CD4-positive, CD25-positive, alpha-beta regulatory T cell (primary cell): ENCODE measurements at regions not wholly inside any gene's neighbourhood (a gene's known extent, or its start where the extent isn't known, plus 50 kb on each side); places are given as distances from the start of the nearest gene placed in this dataset.
A peak's percentile ranks its signal among the peaks of the same experiment; 100 is the strongest.

Experiments used
- ATAC-seq, 2 donors: fragments of 150-1000 bp; cut with Tn5 transposase; one replicate each; pipeline ENCODE4 v1.10.0; 2021; ENCODE audit warnings: low read depth in 2 of 2, moderate number of reproducible peaks in 2 of 2, moderate library complexity in 1 of 2
- DNase-seq, 3 donors: peaks; one replicate each; pipeline versions ENCODE4 v3.0.0 to v3.0.0-alpha.2; 2012 to 2022; ENCODE audit warnings: mixed read lengths in 1 of 3
- H3K27ac ChIP-seq: one replicate; pipeline ENCODE4 v1.7.0; 2013; ENCODE audit warnings: mild to moderate bottlenecking, low read length; ENCODE audit not compliant: insufficient read depth, poor library complexity, severe bottlenecking
- H3K27me3 ChIP-seq: one replicate; pipeline ENCODE4 v1.7.0; 2013; ENCODE audit warnings: low read length; ENCODE audit not compliant: control insufficient read depth, insufficient read depth
- H3K36me3 ChIP-seq: one replicate; pipeline ENCODE4 v1.7.0; 2013; ENCODE audit warnings: mild to moderate bottlenecking, low read length, moderate library complexity; ENCODE audit not compliant: control insufficient read depth, insufficient read depth
- H3K4me1 ChIP-seq: 2 replicates; pipeline ENCODE4 v1.7.0; 2013; ENCODE audit warnings: mild to moderate bottlenecking, low read length; ENCODE audit not compliant: insufficient read depth, control insufficient read depth, poor library complexity, severe bottlenecking
- H3K4me3 ChIP-seq: one replicate; pipeline ENCODE4 v1.7.0; 2013; ENCODE audit warnings: low read depth, mild to moderate bottlenecking, low read length, moderate library complexity
- H3K9me3 ChIP-seq, 2 experiments: 1 replicate in 1 of 2; 2 replicates in 1 of 2; pipeline ENCODE4 v1.7.0; 2013; ENCODE audit warnings: low read length in 2 of 2, mild to moderate bottlenecking in 1 of 2, moderate library complexity in 1 of 2; ENCODE audit not compliant: control insufficient read depth in 2 of 2
- H3K27ac Mint-ChIP-seq, 3 donors: one replicate each; pipeline ENCODE4 v1.8.0; 2020 to 2022; ENCODE audit warnings: mild to moderate bottlenecking in 3 of 3, mixed read lengths in 3 of 3, moderate library complexity in 2 of 3
- H3K27me3 Mint-ChIP-seq: one replicate; pipeline ENCODE4 v1.8.0; 2022; ENCODE audit warnings: mild to moderate bottlenecking, mixed read lengths
- H3K36me3 Mint-ChIP-seq: one replicate; pipeline ENCODE4 v1.8.0; 2020; ENCODE audit warnings: mixed read lengths
- H3K4me1 Mint-ChIP-seq, 4 donors: one replicate each; pipeline ENCODE4 v1.8.0; 2020 to 2022; ENCODE audit warnings: mixed read lengths in 4 of 4, mild to moderate bottlenecking in 1 of 4
- H3K4me3 Mint-ChIP-seq, 4 donors: one replicate each; pipeline ENCODE4 v1.8.0; 2020 to 2022; ENCODE audit warnings: mild to moderate bottlenecking in 4 of 4, mixed read lengths in 4 of 4, moderate library complexity in 3 of 4
- H3K9me3 Mint-ChIP-seq, 7 donors: one replicate each; pipeline ENCODE4 v1.8.0; 2020 to 2022; ENCODE audit warnings: mixed read lengths in 7 of 7, mild to moderate bottlenecking in 3 of 7, moderate library complexity in 2 of 7

DNA sequence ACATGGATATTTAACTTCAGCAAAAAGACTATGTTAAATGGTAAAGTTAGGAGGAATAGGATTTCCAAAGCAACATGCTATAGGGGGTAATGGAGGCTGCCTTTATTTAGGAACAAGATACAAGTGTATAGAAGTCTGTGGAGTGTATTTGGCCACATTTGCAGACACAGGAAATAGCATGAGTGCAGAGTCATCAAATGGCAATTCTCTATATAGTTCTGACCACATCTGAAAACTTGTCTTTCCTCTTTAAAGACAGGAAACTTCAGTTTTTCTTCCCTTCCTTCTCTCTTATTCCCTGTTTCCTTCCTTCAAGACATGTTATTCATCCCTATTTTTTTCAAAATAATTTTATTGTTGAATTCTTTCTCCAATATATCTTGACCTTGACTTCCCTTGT is 119.3 kb upstream of the PITX2 start:
- no peaks in the 10 kb centered on the region for H3K9me3 ChIP-seq
- H3K27ac Mint-ChIP-seq = no peak overlapping the region
- H3K27ac ChIP-seq = no peak overlapping the region
- H3K36me3 Mint-ChIP-seq = no peaks in the 10 kb centered on the region
- no peaks in the 10 kb centered on the region for H3K27me3 Mint-ChIP-seq
- H3K9me3 Mint-ChIP-seq = peaks cover 0 to 7% (median 4%) of the 10 kb centered on the region in 7 donors
- no peak overlapping the region for H3K4me3 Mint-ChIP-seq
- DNase-seq = no peak
- ATAC-seq = no peak
- H3K4me1 ChIP-seq = no peaks in the 10 kb centered on the region
- no peaks in the 10 kb centered on the region for H3K4me1 Mint-ChIP-seq
- H3K4me3 ChIP-seq = no peak overlapping the region
- H3K36me3 ChIP-seq = no peaks in the 10 kb centered on the region
- no peaks in the 10 kb centered on the region for H3K27me3 ChIP-seq

DNA sequence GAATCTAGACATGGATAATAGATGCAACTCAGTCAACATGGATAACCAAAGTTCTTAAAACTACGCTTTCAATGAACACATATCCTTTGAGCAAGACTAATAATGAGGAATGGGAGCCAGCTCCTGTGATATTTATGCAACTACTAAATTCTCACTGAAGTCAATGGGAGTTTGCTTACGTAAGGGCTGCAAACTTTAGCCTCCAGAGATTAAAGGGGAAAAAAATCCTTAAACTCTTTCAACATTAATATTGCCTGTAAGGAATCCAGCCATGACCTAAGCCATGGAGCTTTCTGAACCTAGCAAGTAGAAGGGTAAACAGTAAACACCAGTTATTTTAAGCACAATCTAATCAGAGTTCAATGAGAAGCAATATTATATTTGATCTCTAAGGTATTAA is 125.2 kb upstream of the PITX2 start:
- H3K4me1 ChIP-seq = no peaks in the 10 kb centered on the region
- no peak for DNase-seq
- no peak for ATAC-seq
- H3K4me3 ChIP-seq = no peak overlapping the region
- H3K27me3 ChIP-seq = no peaks in the 10 kb centered on the region
- Mint-ChIP-seq H3K4me3 (no peak overlapping the region), H3K36me3 (no peaks in the 10 kb centered on the region), H3K4me1 (no peaks in the 10 kb centered on the region), H3K9me3 (peaks cover 0 to 2% (median 0%) of the 10 kb centered on the region in 7 donors), H3K27me3 (no peaks in the 10 kb centered on the region), H3K27ac (no peak overlapping the region)
- no peaks in the 10 kb centered on the region for H3K36me3 ChIP-seq
- H3K27ac ChIP-seq = no peak overlapping the region
- H3K9me3 ChIP-seq = no peaks in the 10 kb centered on the region

DNA sequence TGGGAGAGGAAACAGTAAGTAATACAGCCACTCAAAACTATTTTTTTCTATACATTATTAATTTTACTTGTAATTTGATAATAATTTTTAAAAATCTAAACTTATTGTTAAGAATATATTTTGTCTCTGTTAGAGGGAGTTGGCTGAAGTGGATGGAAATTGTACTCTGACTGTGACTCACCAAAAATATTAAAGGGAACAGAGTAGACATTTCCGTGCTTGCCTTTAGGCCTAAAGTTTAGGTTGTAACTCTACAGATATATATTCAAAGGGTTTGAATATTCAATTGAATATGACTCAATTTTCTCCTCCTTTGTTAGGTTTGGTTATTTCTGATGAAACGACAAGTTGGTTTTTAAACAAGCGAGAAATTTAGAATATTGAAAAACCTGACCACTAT is 128.3 kb upstream of the PITX2 start:
- no peaks in the 10 kb centered on the region for H3K36me3 ChIP-seq
- H3K36me3 Mint-ChIP-seq = no peaks in the 10 kb centered on the region
- peaks cover 0 to 4% (median 0%) of the 10 kb centered on the region in 7 donors for H3K9me3 Mint-ChIP-seq
- H3K27ac Mint-ChIP-seq = no peak overlapping the region
- no peaks in the 10 kb centered on the region for H3K9me3 ChIP-seq
- ATAC-seq (no peak), DNase-seq (no peak)
- no peak overlapping the region for H3K4me3 Mint-ChIP-seq
- no peaks in the 10 kb centered on the region for H3K4me1 ChIP-seq
- no peaks in the 10 kb centered on the region for H3K27me3 Mint-ChIP-seq
- no peaks in the 10 kb centered on the region for H3K4me1 Mint-ChIP-seq
- H3K4me3 ChIP-seq = no peak overlapping the region
- H3K27me3 ChIP-seq = no peaks in the 10 kb centered on the region
- H3K27ac ChIP-seq = no peak overlapping the region

DNA sequence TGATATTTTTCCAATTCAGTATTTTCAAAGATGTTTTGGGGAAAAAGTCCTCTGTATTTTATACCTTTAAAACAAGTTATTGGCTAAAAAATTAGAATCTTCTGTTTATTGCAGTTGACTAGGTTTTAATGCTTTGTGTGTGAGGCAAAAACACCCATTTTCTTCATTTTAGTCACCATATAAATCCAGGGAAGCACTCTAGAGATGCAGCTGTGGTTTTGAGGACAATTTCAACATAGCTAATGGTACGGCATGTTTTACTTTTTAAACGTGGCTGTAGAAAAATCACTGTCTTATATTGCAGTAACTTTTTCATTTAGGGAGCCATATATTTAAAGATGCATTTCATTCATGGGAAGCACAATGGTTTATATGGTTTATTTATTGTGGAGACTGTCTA is 129.1 kb upstream of the PITX2 start:
- H3K4me1 Mint-ChIP-seq = no peaks in the 10 kb centered on the region
- Histone ChIP-seq H3K36me3 (no peaks in the 10 kb centered on the region), H3K9me3 (no peaks in the 10 kb centered on the region), H3K27ac (no peak overlapping the region), H3K4me3 (no peak overlapping the region), H3K4me1 (no peaks in the 10 kb centered on the region), H3K27me3 (no peaks in the 10 kb centered on the region)
- no peak for DNase-seq
- peaks cover 0 to 4% (median 2%) of the 10 kb centered on the region in 7 donors for H3K9me3 Mint-ChIP-seq
- ATAC-seq = no peak
- H3K27ac Mint-ChIP-seq = no peak overlapping the region
- no peaks in the 10 kb centered on the region for H3K27me3 Mint-ChIP-seq
- H3K4me3 Mint-ChIP-seq = no peak overlapping the region
- no peaks in the 10 kb centered on the region for H3K36me3 Mint-ChIP-seq

DNA sequence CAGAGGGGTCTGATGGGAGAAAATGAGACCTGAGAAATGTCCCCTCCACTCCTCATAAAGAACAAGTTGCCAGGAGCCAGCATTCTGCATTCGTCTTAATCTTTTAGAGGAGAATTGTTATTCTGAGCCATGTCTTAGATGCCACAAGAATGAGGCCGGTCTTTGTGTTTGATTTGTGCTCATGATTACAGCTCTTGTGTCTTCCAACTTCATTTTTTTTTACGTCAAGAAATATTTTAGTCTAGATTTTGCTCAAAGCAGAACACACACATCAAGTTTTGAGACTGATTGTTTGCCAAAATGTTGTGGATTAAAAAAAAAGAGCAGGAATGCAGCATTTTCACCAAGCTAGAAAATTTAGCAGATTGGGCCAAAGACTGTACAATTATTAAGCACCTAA is 130.6 kb upstream of the PITX2 start:
- no peak for DNase-seq
- Mint-ChIP-seq H3K4me3 (no peak overlapping the region), H3K9me3 (peaks cover 0 to 4% (median 2%) of the 10 kb centered on the region in 7 donors), H3K4me1 (no peaks in the 10 kb centered on the region), H3K27ac (no peak overlapping the region), H3K36me3 (no peaks in the 10 kb centered on the region), H3K27me3 (no peaks in the 10 kb centered on the region)
- Histone ChIP-seq H3K4me1 (no peaks in the 10 kb centered on the region), H3K9me3 (no peaks in the 10 kb centered on the region), H3K27ac (no peak overlapping the region), H3K4me3 (no peak overlapping the region), H3K27me3 (no peaks in the 10 kb centered on the region), H3K36me3 (no peaks in the 10 kb centered on the region)
- no peak for ATAC-seq

DNA sequence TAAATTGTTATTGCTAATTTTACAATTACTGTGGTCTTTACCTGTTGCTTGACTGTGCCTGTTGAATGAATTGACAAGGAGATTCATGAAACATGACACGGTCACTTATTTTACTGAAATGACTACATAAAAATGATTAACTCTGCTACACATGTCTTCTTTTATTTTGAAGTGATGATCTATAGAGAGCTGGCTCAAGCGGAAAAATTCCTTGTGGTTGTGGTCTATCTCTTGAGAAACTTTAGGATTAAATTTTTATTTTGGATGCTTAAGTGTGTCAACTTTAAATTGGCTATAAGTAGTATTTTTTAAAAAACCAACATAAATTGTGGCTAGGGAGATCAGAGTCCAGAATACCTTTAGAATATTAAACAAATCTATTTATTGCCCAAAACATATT is 131.8 kb upstream of the PITX2 start:
- H3K4me1 ChIP-seq = no peaks in the 10 kb centered on the region
- Mint-ChIP-seq H3K36me3 (no peaks in the 10 kb centered on the region), H3K27ac (no peak overlapping the region), H3K27me3 (no peaks in the 10 kb centered on the region), H3K4me1 (no peaks in the 10 kb centered on the region), H3K4me3 (peak overlapping the region in 1 of 4 donors; percentile 47), H3K9me3 (peaks cover 0 to 6% (median 2%) of the 10 kb centered on the region in 7 donors)
- ATAC-seq (no peak), DNase-seq (no peak)
- no peaks in the 10 kb centered on the region for H3K9me3 ChIP-seq
- H3K27me3 ChIP-seq = no peaks in the 10 kb centered on the region
- H3K4me3 ChIP-seq = no peak overlapping the region
- H3K27ac ChIP-seq = no peak overlapping the region
- H3K36me3 ChIP-seq = no peaks in the 10 kb centered on the region

DNA sequence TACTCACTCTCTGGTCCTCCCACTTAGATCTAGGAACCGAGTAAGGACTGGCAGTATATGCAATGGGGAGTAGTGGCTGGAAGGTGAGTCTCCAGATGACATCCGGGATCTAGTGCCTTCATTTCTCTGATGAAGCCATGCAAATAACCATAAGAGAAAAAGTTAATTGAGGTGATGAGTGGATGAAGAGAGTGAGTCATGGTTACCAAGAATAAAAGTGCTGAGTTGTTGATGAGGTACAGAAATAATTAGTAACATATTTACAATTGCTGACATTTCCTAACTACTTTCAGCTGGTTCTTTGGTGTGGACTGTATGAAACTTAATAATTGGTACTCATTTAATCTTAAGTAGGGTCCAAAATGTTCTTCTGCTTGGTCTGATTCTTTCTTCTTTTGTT is 146.7 kb upstream of the PITX2 start:
- peaks cover 0 to 5% (median 1%) of the 10 kb centered on the region in 7 donors for H3K9me3 Mint-ChIP-seq
- no peak for ATAC-seq
- H3K36me3 Mint-ChIP-seq = no peaks in the 10 kb centered on the region
- H3K27ac Mint-ChIP-seq = no peak overlapping the region
- H3K27me3 Mint-ChIP-seq = no peaks in the 10 kb centered on the region
- Histone ChIP-seq H3K4me3 (no peak overlapping the region), H3K27me3 (no peaks in the 10 kb centered on the region), H3K27ac (no peak overlapping the region), H3K4me1 (no peaks in the 10 kb centered on the region), H3K36me3 (no peaks in the 10 kb centered on the region), H3K9me3 (no peaks in the 10 kb centered on the region)
- no peaks in the 10 kb centered on the region for H3K4me1 Mint-ChIP-seq
- DNase-seq = no peak
- no peak overlapping the region for H3K4me3 Mint-ChIP-seq

DNA sequence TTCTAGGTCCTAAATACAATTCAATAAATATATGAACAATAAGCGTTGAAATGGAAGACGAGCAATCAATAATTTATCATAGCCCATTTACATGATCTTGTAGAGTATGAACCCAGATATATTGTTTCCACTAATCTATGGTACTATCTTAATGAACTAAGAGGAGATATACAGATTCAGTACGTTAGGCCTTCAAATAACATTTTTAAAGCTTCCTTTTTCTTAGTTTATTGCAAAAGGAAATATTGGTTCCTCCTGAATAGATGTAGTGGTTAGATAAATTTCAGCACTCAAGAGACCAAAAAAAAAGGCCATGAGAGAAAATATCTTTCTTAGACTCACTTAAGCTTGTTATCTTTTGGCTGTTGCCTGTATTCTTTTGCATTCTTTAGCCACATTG is 147.5 kb upstream of the PITX2 start:
- Mint-ChIP-seq H3K4me1 (no peaks in the 10 kb centered on the region), H3K27ac (no peak overlapping the region), H3K4me3 (no peak overlapping the region), H3K27me3 (no peaks in the 10 kb centered on the region), H3K9me3 (peaks cover 0 to 5% (median 1%) of the 10 kb centered on the region in 7 donors), H3K36me3 (no peaks in the 10 kb centered on the region)
- H3K27ac ChIP-seq = no peak overlapping the region
- H3K27me3 ChIP-seq = no peaks in the 10 kb centered on the region
- H3K4me3 ChIP-seq = no peak overlapping the region
- no peak for DNase-seq
- H3K9me3 ChIP-seq = no peaks in the 10 kb centered on the region
- ATAC-seq = no peak
- no peaks in the 10 kb centered on the region for H3K4me1 ChIP-seq
- H3K36me3 ChIP-seq = no peaks in the 10 kb centered on the region
